Transverse colon (tissue), 4 donors: ENCODE measurements at regions not wholly inside any gene's neighbourhood (a gene's known extent, or its start where the extent isn't known, plus 50 kb on each side); places are given as distances from the start of the nearest gene placed in this dataset.

Experiments used
- EP300 ChIP-seq: sonication (generic); formaldehyde crosslinking; IDR thresholded peaks from one replicate; pipeline ENCODE4 v1.6.1; 2017; ENCODE audit warnings: antibody characterized with exemption, low read depth
- POLR2A ChIP-seq: fragments of 450-650 bp; IDR thresholded peaks from one replicate; pipeline ENCODE4 v1.6.1; 2016; ENCODE audit warnings: antibody characterized with exemption, mild to moderate bottlenecking, moderate library complexity
- POLR2AphosphoS5 ChIP-seq, 3 donors: sonication (generic); formaldehyde crosslinking; IDR thresholded peaks; one replicate each; pipeline ENCODE4 v1.6.1; 2016; ENCODE audit warnings: antibody characterized with exemption in 3 of 3
- TF ChIP-seq, protein P1 (sequence below), 5 experiments: fragments of 200-600 bp in 3 of 5; fragments of 450-650 bp in 2 of 5; sonication (generic) in 3 of 5; IDR thresholded peaks; 1 replicate in 2 of 5; 2 replicates in 3 of 5; pipeline ENCODE4 v1.5.1; 2016 to 2017; ENCODE audit warnings: antibody characterized with exemption in 5 of 5, inconsistent platforms in 3 of 5, mild to moderate bottlenecking in 2 of 5, moderate library complexity in 1 of 5

- TF ChIP-seq, protein P1, sequence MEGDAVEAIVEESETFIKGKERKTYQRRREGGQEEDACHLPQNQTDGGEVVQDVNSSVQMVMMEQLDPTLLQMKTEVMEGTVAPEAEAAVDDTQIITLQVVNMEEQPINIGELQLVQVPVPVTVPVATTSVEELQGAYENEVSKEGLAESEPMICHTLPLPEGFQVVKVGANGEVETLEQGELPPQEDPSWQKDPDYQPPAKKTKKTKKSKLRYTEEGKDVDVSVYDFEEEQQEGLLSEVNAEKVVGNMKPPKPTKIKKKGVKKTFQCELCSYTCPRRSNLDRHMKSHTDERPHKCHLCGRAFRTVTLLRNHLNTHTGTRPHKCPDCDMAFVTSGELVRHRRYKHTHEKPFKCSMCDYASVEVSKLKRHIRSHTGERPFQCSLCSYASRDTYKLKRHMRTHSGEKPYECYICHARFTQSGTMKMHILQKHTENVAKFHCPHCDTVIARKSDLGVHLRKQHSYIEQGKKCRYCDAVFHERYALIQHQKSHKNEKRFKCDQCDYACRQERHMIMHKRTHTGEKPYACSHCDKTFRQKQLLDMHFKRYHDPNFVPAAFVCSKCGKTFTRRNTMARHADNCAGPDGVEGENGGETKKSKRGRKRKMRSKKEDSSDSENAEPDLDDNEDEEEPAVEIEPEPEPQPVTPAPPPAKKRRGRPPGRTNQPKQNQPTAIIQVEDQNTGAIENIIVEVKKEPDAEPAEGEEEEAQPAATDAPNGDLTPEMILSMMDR (IDR thresholded peaks at IDR 0.05) = no peak
- TF ChIP-seq POLR2A (no peak), EP300 (no peak), POLR2AphosphoS5 (IDR thresholded peaks at IDR 0.05) (no peak)
Observed at GRCh38 chr2:4869154-4869553, 823.0 kb upstream of the SOX11 start.
